ENCODE measurements at regions not wholly inside any gene's neighbourhood (a gene's known extent, or its start where the extent isn't known, plus 50 kb on each side); places are given as distances from the start of the nearest gene placed in this dataset.

- no peak overlapping the region for H3K4me3 ChIP-seq (ENCODE audit: low read depth, low read length)
- TF ChIP-seq, protein P1, sequence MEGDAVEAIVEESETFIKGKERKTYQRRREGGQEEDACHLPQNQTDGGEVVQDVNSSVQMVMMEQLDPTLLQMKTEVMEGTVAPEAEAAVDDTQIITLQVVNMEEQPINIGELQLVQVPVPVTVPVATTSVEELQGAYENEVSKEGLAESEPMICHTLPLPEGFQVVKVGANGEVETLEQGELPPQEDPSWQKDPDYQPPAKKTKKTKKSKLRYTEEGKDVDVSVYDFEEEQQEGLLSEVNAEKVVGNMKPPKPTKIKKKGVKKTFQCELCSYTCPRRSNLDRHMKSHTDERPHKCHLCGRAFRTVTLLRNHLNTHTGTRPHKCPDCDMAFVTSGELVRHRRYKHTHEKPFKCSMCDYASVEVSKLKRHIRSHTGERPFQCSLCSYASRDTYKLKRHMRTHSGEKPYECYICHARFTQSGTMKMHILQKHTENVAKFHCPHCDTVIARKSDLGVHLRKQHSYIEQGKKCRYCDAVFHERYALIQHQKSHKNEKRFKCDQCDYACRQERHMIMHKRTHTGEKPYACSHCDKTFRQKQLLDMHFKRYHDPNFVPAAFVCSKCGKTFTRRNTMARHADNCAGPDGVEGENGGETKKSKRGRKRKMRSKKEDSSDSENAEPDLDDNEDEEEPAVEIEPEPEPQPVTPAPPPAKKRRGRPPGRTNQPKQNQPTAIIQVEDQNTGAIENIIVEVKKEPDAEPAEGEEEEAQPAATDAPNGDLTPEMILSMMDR (IDR thresholded peaks at IDR 0.05; ENCODE audit: insufficient read depth, low read length, missing control alignments): no peak
- ChIA-PET CTCF (no interaction called here), POLR2A (no interaction called here)
- DNase-seq (ENCODE audit: low read depth, low spot score): no peak
These were observed 755.5 kb upstream of the ADAMTS16 start for GRCh38 chr5:4384649-4385048.

- ChIA-PET CTCF (no interaction called here), POLR2A (no interaction called here)
- H3K4me3 ChIP-seq (ENCODE audit: low read depth, low read length): no peak overlapping the region
- DNase-seq (ENCODE audit: low read depth, low spot score): no peak
- TF ChIP-seq, protein P1 (IDR thresholded peaks at IDR 0.05; ENCODE audit: insufficient read depth, low read length, missing control alignments): no peak
These were observed 754.0 kb upstream of the ADAMTS16 start for GRCh38 chr5:4386152-4386551.

GRCh38 chr5:4387290-4387689 is 752.8 kb upstream of the ADAMTS16 start:
- ChIA-PET POLR2A (no interaction called here), CTCF (no interaction called here)
- no peak overlapping the region for H3K4me3 ChIP-seq (ENCODE audit: low read depth, low read length)
- TF ChIP-seq, protein P1 (IDR thresholded peaks at IDR 0.05; ENCODE audit: insufficient read depth, low read length, missing control alignments): no peak
- DNase-seq (ENCODE audit: low read depth, low spot score): no peak

DNA sequence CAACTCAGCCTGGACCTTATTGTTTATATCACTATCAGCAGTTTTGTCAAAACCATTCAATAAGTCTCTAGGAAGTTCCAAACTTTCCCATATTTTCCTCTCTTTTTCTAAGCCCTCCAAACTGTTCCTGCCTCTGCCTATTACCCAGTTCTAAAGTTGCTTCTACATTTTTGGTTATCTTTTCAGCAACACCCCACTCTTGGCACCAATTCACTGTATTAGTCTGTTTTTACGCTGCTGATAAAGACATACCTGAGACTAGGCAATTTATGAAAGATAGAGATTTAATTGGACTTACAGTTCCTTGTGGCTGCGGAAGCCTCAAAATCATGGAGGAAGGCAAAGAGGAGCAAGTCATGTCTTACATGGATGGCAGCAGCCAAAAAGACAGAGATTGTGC is 744.4 kb upstream of the ADAMTS16 start:
- CTCF ChIA-PET: no interaction called here
- no peak for DNase-seq (ENCODE audit: low read depth, low spot score)
- POLR2A ChIA-PET: no interaction called here
- no peak overlapping the region for H3K4me3 ChIP-seq (ENCODE audit: low read depth, low read length)
- TF ChIP-seq, protein P1 (IDR thresholded peaks at IDR 0.05; ENCODE audit: insufficient read depth, low read length, missing control alignments): no peak

DNA sequence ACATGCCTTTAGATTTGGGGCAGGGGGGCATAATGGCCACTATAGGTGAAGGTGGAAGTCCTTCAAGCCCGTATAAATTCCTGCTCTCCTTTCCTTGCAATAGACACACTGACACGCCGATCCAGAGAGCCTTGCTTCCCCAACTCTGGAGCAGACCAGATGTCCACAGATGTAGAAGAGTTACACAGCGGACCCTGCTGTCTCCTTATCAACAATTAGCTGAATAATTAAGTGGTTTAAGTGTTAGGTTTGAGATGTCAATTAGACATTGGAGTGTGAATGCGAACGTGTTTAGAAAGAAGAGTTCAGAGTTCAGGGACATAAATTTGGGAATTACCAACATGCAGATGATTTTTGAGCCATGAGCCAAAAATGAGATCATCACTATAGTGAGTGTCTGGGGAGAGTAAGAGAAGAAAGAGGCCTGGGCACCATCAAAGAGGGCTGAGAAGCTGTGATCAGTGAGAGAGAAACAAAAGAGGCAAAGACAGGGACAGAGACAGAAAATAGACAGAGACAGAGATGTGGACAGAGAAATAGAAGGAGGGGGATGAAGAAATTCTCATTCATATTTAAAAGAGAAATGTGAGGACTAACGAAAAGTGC is 734.4 kb upstream of the ADAMTS16 start:
- DNase-seq (ENCODE audit: low read depth, low spot score): no peak
- POLR2A ChIA-PET: no interaction called here
- TF ChIP-seq, protein P1 (IDR thresholded peaks at IDR 0.05; ENCODE audit: insufficient read depth, low read length, missing control alignments): no peak
- CTCF ChIA-PET: no interaction called here
- no peak overlapping the region for H3K4me3 ChIP-seq (ENCODE audit: low read depth, low read length)

- ChIA-PET POLR2A (no interaction called here), CTCF (no interaction called here)
- H3K4me3 ChIP-seq (ENCODE audit: low read depth, low read length): no peak overlapping the region
- DNase-seq (ENCODE audit: low read depth, low spot score): no peak
- TF ChIP-seq, protein P1 (IDR thresholded peaks at IDR 0.05; ENCODE audit: insufficient read depth, low read length, missing control alignments): no peak
These were observed 730.0 kb upstream of the ADAMTS16 start for GRCh38 chr5:4410151-4410550.
